H1 (cell line): ENCODE measurements at regions not wholly inside any gene's neighbourhood (a gene's known extent, or its start where the extent isn't known, plus 50 kb on each side); places are given as distances from the start of the nearest gene placed in this dataset.

Experiments used
- CTCF ChIA-PET: fragments of 300-600 bp; sonication (Branson Sonifier 250); formaldehyde crosslinking; loops from one replicate; lab custom pipeline; 2021; ENCODE audit not compliant: partially characterized antibody; lab: Charles Lee
- POLR2A ChIA-PET: fragments of 300-600 bp; sonication (Branson Sonifier 250); formaldehyde crosslinking; loops from one replicate; lab custom pipeline; 2021; ENCODE audit warnings: inconsistent platforms; ENCODE audit not compliant: partially characterized antibody; lab: Charles Lee
- DNase-seq, 2 experiments: peaks; one replicate each; pipeline versions ENCODE4 v3.0.0 to v3.0.0-alpha.2; 2010 to 2022; ENCODE audit warnings: low spot score in 2 of 2, low read depth in 1 of 2, mixed read lengths in 1 of 2
- FAIRE-seq: peaks from 2 replicates; lab custom pipeline; 2011; peaks lifted over from hg19 to GRCh38; lab: Jason Lieb, UNC
- H2AFZ ChIP-seq: 2 replicates; pipeline ENCODE4 v1.8.1; 2012; ENCODE audit warnings: low read length, inconsistent platforms
- H2AK5ac ChIP-seq: 2 replicates; pipeline ENCODE4 v1.6.1; 2013; ENCODE audit warnings: low read depth, low read length
- H2BK120ac ChIP-seq: replicated peaks from 2 replicates; pipeline ENCODE3; 2013; ENCODE audit warnings: low read depth, low read length, inconsistent platforms
- H2BK12ac ChIP-seq: 2 replicates; pipeline ENCODE4 v1.6.1; 2013; ENCODE audit warnings: low read depth, low read length
- H2BK15ac ChIP-seq: 2 replicates; pipeline ENCODE4 v1.6.1; 2013; ENCODE audit warnings: low read length
- H2BK20ac ChIP-seq: 2 replicates; pipeline ENCODE4 v1.6.1; 2013; ENCODE audit warnings: low read length
- H2BK5ac ChIP-seq: 2 replicates; pipeline ENCODE4 v1.6.1; 2013; ENCODE audit warnings: low read depth, low read length
- H3K14ac ChIP-seq: 2 replicates; pipeline ENCODE4 v1.6.1; 2013; ENCODE audit warnings: inconsistent platforms; ENCODE audit not compliant: insufficient read length
- H3K18ac ChIP-seq: 2 replicates; pipeline ENCODE4 v1.6.1; 2013; ENCODE audit warnings: low read length; ENCODE audit errors: extremely low read depth
- H3K23ac ChIP-seq: 2 replicates; pipeline ENCODE4 v1.6.1; 2013; ENCODE audit warnings: inconsistent platforms; ENCODE audit not compliant: insufficient read length
- H3K23me2 ChIP-seq: 2 replicates; pipeline ENCODE4 v1.6.1; 2013; ENCODE audit warnings: low read depth, low read length
- H3K27ac ChIP-seq: 2 replicates; pipeline ENCODE4 v1.6.1; 2011; ENCODE audit warnings: low read depth, low read length, inconsistent platforms
- H3K27me3 ChIP-seq, 4 experiments: replicated peaks in 1 of 4; 1 replicate in 1 of 4; 2 replicates in 3 of 4; pipeline versions ENCODE4 v1.6.1 to v1.8.1; 2011 to 2013; ENCODE audit warnings: low read length in 3 of 4, mild to moderate bottlenecking in 3 of 4, inconsistent platforms in 2 of 4, mixed read lengths in 2 of 4, moderate library complexity in 1 of 4; ENCODE audit not compliant: control insufficient read depth in 3 of 4, insufficient read depth in 3 of 4; ENCODE audit errors: extremely low read depth in 1 of 4
- H3K36me3 ChIP-seq, 4 experiments: 2 replicates each; pipeline versions ENCODE4 v1.6.1 to v1.8.1; 2011 to 2013; ENCODE audit warnings: mild to moderate bottlenecking in 4 of 4, low read length in 3 of 4, moderate library complexity in 2 of 4, control low read depth in 1 of 4, inconsistent platforms in 1 of 4; ENCODE audit not compliant: insufficient read depth in 4 of 4, control insufficient read depth in 2 of 4
- H3K4ac ChIP-seq: replicated peaks from 2 replicates; pipeline ENCODE3; 2013; ENCODE audit warnings: low read length, low read depth, mixed read lengths, inconsistent platforms; ENCODE audit not compliant: insufficient read length
- H3K4me1 ChIP-seq, 4 experiments: replicated peaks in 1 of 4; 1 replicate in 1 of 4; 2 replicates in 3 of 4; pipeline versions ENCODE4 v1.6.1 to v1.8.1; 2011 to 2013; ENCODE audit warnings: low read length in 3 of 4, inconsistent platforms in 2 of 4, mixed read lengths in 1 of 4; ENCODE audit not compliant: insufficient read depth in 4 of 4, control insufficient read depth in 3 of 4
- H3K4me2 ChIP-seq, 2 experiments: 2 replicates each; pipeline versions ENCODE4 v1.6.1 to v1.8.1; 2011 to 2013; ENCODE audit warnings: low read depth in 2 of 2, low read length in 2 of 2, control low read depth in 1 of 2, inconsistent platforms in 1 of 2, mild to moderate bottlenecking in 1 of 2; ENCODE audit not compliant: insufficient read depth in 1 of 2
- H3K4me3 ChIP-seq, 4 experiments: fragments of 200-600, 300-600 bp in 1 of 4; sonication (generic), shearing (Covaris generic), sonication (Bioruptor Twin) in 1 of 4; 2 replicates each; pipeline versions ENCODE4 v1.5.1 to v1.8.1; 2011 to 2016; ENCODE audit warnings: low read length in 4 of 4, low read depth in 3 of 4, control low read depth in 2 of 4, inconsistent platforms in 2 of 4, mild to moderate bottlenecking in 2 of 4, mixed read lengths in 1 of 4, moderate library complexity in 1 of 4; ENCODE audit not compliant: insufficient read depth in 2 of 4; ENCODE audit errors: extremely low read depth in 1 of 4
- H3K56ac ChIP-seq: replicated peaks from 2 replicates; pipeline ENCODE3; 2013; ENCODE audit warnings: low read depth, mild to moderate bottlenecking, mixed read lengths, low read length, inconsistent platforms; ENCODE audit not compliant: insufficient read length
- H3K79me1 ChIP-seq: 2 replicates; pipeline ENCODE4 v1.6.1; 2013; ENCODE audit warnings: low read depth, low read length, control low read depth
- H3K79me2 ChIP-seq, 2 experiments: 2 replicates each; pipeline versions ENCODE4 v1.6.1 to v1.8.1; 2012 to 2013; ENCODE audit warnings: low read length in 2 of 2, mild to moderate bottlenecking in 2 of 2, inconsistent platforms in 1 of 2; ENCODE audit not compliant: insufficient read depth in 2 of 2, control insufficient read depth in 1 of 2
- H3K9ac ChIP-seq, 4 experiments: replicated peaks in 1 of 4; 1 replicate in 1 of 4; 2 replicates in 3 of 4; pipeline versions ENCODE4 v1.6.1 to v1.8.1; 2011 to 2013; ENCODE audit warnings: low read depth in 3 of 4, low read length in 3 of 4, control low read depth in 2 of 4, mild to moderate bottlenecking in 2 of 4, moderate library complexity in 2 of 4, inconsistent platforms in 1 of 4; ENCODE audit errors: extremely low read depth in 1 of 4
- H3K9me3 ChIP-seq, 2 experiments: 2 replicates each; pipeline versions ENCODE4 v1.6.1 to v1.8.1; 2012 to 2013; ENCODE audit warnings: mild to moderate bottlenecking in 2 of 2, moderate library complexity in 2 of 2, control low read depth in 1 of 2, inconsistent platforms in 1 of 2, low read depth in 1 of 2, low read length in 1 of 2, mixed read lengths in 1 of 2; ENCODE audit not compliant: insufficient read depth in 2 of 2
- H4K20me1 ChIP-seq, 2 experiments: replicated peaks in 1 of 2; 2 replicates each; pipeline versions ENCODE3 to v1.8.1; 2011 to 2013; ENCODE audit warnings: inconsistent platforms in 2 of 2, low read length in 2 of 2, mild to moderate bottlenecking in 1 of 2; ENCODE audit not compliant: insufficient read depth in 2 of 2, control insufficient read depth in 1 of 2
- H4K5ac ChIP-seq: 2 replicates; pipeline ENCODE4 v1.6.1; 2013; ENCODE audit warnings: low read length, low read depth, mixed read lengths, inconsistent platforms; ENCODE audit not compliant: insufficient read length
- H4K8ac ChIP-seq: 2 replicates; pipeline ENCODE4 v1.8.0; 2013; ENCODE audit warnings: mild to moderate bottlenecking, moderate library complexity, low read length, inconsistent platforms; ENCODE audit not compliant: insufficient read depth; ENCODE audit errors: extremely low read depth
- H4K91ac ChIP-seq: replicated peaks from 2 replicates; pipeline ENCODE3; 2013; ENCODE audit warnings: low read length, mixed read lengths, inconsistent platforms; ENCODE audit not compliant: insufficient read length
- CTCF ChIP-seq, 3 experiments: IDR thresholded peaks; 1 replicate in 2 of 3; 2 replicates in 1 of 3; pipeline versions ENCODE4 v1.5.1 to v1.6.1; 2011; ENCODE audit warnings: low read length in 3 of 3, mild to moderate bottlenecking in 3 of 3, inconsistent platforms in 2 of 3, low read depth in 1 of 3, moderate library complexity in 1 of 3; ENCODE audit not compliant: insufficient read depth in 1 of 3; ENCODE audit errors: control extremely low read depth in 1 of 3
- RAD21 ChIP-seq, 2 experiments: IDR thresholded peaks in 1 of 2; conservative IDR thresholded peaks in 1 of 2; 2 replicates each; pipeline ENCODE4 v1.6.1; 2011; ENCODE audit warnings: low read depth in 2 of 2, low read length in 2 of 2, improper control_type of control experiment in 1 of 2, inconsistent platforms in 1 of 2, mild to moderate bottlenecking in 1 of 2, moderate library complexity in 1 of 2
- RBBP5 ChIP-seq: IDR thresholded peaks from 2 replicates; pipeline ENCODE4 v1.7.1; 2012; ENCODE audit warnings: low read depth, mild to moderate bottlenecking, inconsistent platforms, low read length, moderate library complexity, borderline replicate concordance

- Histone ChIP-seq H3K4me2 (no peak overlapping the region), H3K79me1 (no peaks in the 10 kb centered on the region; the same call in 1 of the 2 replicates), H2BK12ac (no peak overlapping the region), H3K4me3 (no peak overlapping the region), H3K27ac (no peak overlapping the region), H4K8ac (no peak overlapping the region), H3K18ac (no peak overlapping the region), H4K20me1 (no peaks in the 10 kb centered on the region), H3K14ac (no peak overlapping the region), H3K36me3 (no peaks in the 10 kb centered on the region), H2BK15ac (no peak overlapping the region), H2AK5ac (no peak overlapping the region), H3K23me2 (no peaks in the 10 kb centered on the region), H4K5ac (no peak overlapping the region), H3K4ac (no peak overlapping the region), H3K23ac (no peak overlapping the region), H3K9ac (no peak overlapping the region), H2BK120ac (no peak overlapping the region), H3K4me1 (no peaks in the 10 kb centered on the region), H3K9me3 (no peaks in the 10 kb centered on the region), H4K91ac (no peak overlapping the region), H2AFZ (no peak overlapping the region), H2BK20ac (no peak overlapping the region), H3K56ac (no peak overlapping the region), H2BK5ac (no peak overlapping the region), H3K27me3 (no peaks in the 10 kb centered on the region), H3K79me2 (no peaks in the 10 kb centered on the region)
- peak; percentile 19 for FAIRE-seq
- ChIA-PET POLR2A (no interaction called here), CTCF (interaction anchor here (0.6 to 1.6 kb wide), 4 partner anchors 48 to 589 kb away, joined by 3 to 5 read pairs (median 4); no protein-coding TSS in a partner anchor)
- TF ChIP-seq RAD21 (IDR thresholded peaks at IDR 0.05 in 1 of 2, conservative IDR thresholded peaks at IDR 0.05 in 1 of 2; ENCODE audit: low read depth in 2 of 2, low read length in 2 of 2), result peak; percentile 14 to 33; a peak in 2 of 4 replicates
- peak in 1 of 3 experiments; percentile 33; a peak in 1 of 4 replicates for TF ChIP-seq CTCF (IDR thresholded peaks at IDR 0.05; ENCODE audit: control extremely low read depth in 1 of 3, insufficient read depth in 1 of 3, low read depth in 1 of 3, low read length in 3 of 3)
- no peak for TF ChIP-seq RBBP5
- DNase-seq, result no peak
Observed at GRCh38 chr22:34301569-34301968, 381.3 kb upstream of the LARGE1 start.
